ENCODE measurements at regions not wholly inside any gene's neighbourhood (a gene's known extent, or its start where the extent isn't known, plus 50 kb on each side); places are given as distances from the start of the nearest gene placed in this dataset.

- DNase-seq (ENCODE audit: low spot score): no peak
- no peak for TF ChIP-seq CTCF (IDR thresholded peaks at IDR 0.05; ENCODE audit: extremely low read depth, insufficient read depth, missing control alignments)
- in situ Hi-C loops (cut with MboI; ENCODE audit: low pct_unique_long_range_greater_than_20kb, low sequenced_read_pairs, unreplicated experiment): no loop called here
These were observed 898.2 kb upstream of the RAG2 start for GRCh38 chr11:37496201-37496600.

- in situ Hi-C loops (cut with MboI; ENCODE audit: low pct_unique_long_range_greater_than_20kb, low sequenced_read_pairs, unreplicated experiment): no loop called here
- no peak for TF ChIP-seq CTCF (IDR thresholded peaks at IDR 0.05; ENCODE audit: extremely low read depth, insufficient read depth, missing control alignments)
- DNase-seq (ENCODE audit: low spot score): no peak
These were observed 886.3 kb upstream of the RAG2 start for GRCh38 chr11:37484298-37484697.

- no peak for TF ChIP-seq CTCF (IDR thresholded peaks at IDR 0.05; ENCODE audit: extremely low read depth, insufficient read depth, missing control alignments)
- no peak for DNase-seq (ENCODE audit: low spot score)
- in situ Hi-C loops (cut with MboI; ENCODE audit: low pct_unique_long_range_greater_than_20kb, low sequenced_read_pairs, unreplicated experiment): no loop called here
These were observed 885.7 kb upstream of the RAG2 start for GRCh38 chr11:37483761-37484160.

GRCh38 chr11:37474889-37475288, 876.9 kb upstream of the RAG2 start:
- in situ Hi-C loops (cut with MboI; ENCODE audit: low pct_unique_long_range_greater_than_20kb, low sequenced_read_pairs, unreplicated experiment): no loop called here
- no peak for TF ChIP-seq CTCF (IDR thresholded peaks at IDR 0.05; ENCODE audit: extremely low read depth, insufficient read depth, missing control alignments)
- no peak for DNase-seq (ENCODE audit: low spot score)

GRCh38 chr11:37468344-37468743, 870.3 kb upstream of the RAG2 start:
- no peak for DNase-seq (ENCODE audit: low spot score)
- TF ChIP-seq CTCF (IDR thresholded peaks at IDR 0.05; ENCODE audit: extremely low read depth, insufficient read depth, missing control alignments): no peak
- in situ Hi-C loops (cut with MboI; ENCODE audit: low pct_unique_long_range_greater_than_20kb, low sequenced_read_pairs, unreplicated experiment): no loop called here

GRCh38 chr11:37465221-37465620, 867.2 kb upstream of the RAG2 start:
- DNase-seq (ENCODE audit: low spot score): no peak
- no peak for TF ChIP-seq CTCF (IDR thresholded peaks at IDR 0.05; ENCODE audit: extremely low read depth, insufficient read depth, missing control alignments)
- in situ Hi-C loops (cut with MboI; ENCODE audit: low pct_unique_long_range_greater_than_20kb, low sequenced_read_pairs, unreplicated experiment): no loop called here

GRCh38 chr11:37459456-37459855, 861.4 kb upstream of the RAG2 start:
- no peak for DNase-seq (ENCODE audit: low spot score)
- no peak for TF ChIP-seq CTCF (IDR thresholded peaks at IDR 0.05; ENCODE audit: extremely low read depth, insufficient read depth, missing control alignments)
- in situ Hi-C loops (cut with MboI; ENCODE audit: low pct_unique_long_range_greater_than_20kb, low sequenced_read_pairs, unreplicated experiment): no loop called here
